SK-N-SH (cell line): ENCODE measurements at regions not wholly inside any gene's neighbourhood (a gene's known extent, or its start where the extent isn't known, plus 50 kb on each side); places are given as distances from the start of the nearest gene placed in this dataset.

Source experiments
- CTCF ChIA-PET: fragments of 300-600, 350-600 bp; formaldehyde crosslinking; extraction: SDS; loops from one replicate; lab custom pipeline; 2021; lab: Yijun Ruan, JAX
- POLR2A ChIA-PET: fragments of 350-600 bp; sonication (Branson Sonifier 250); formaldehyde crosslinking; extraction: SDS; loops from one replicate; lab custom pipeline; 2020; ENCODE audit warnings: antibody characterized with exemption, inconsistent platforms; lab: Yijun Ruan, JAX
- DNase-seq: peaks from one replicate; pipeline ENCODE4 v3.0.0; 2012
- H2AFZ ChIP-seq: fragments of 200-600 bp; sonication (generic); 2 replicates; pipeline ENCODE4 v1.8.1; 2016; ENCODE audit warnings: antibody characterized with exemption, mild to moderate bottlenecking, low read depth
- H3F3A ChIP-seq: fragments of 200-600 bp; sonication (generic); replicated peaks from 2 replicates; pipeline ENCODE3; 2016; ENCODE audit warnings: antibody characterized with exemption, mild to moderate bottlenecking; ENCODE audit not compliant: insufficient read depth
- H3K27ac ChIP-seq, 2 experiments: fragments of 200-500 bp in 1 of 2; fragments of 200-600 bp in 1 of 2; sonication (Bioruptor generic) in 1 of 2; sonication (generic), shearing (Covaris generic) in 1 of 2; 2 replicates each; pipeline versions ENCODE4 v1.5.1 to v1.6.1; 2014 to 2016; ENCODE audit warnings: low read depth in 2 of 2, inconsistent platforms in 1 of 2, low read length in 1 of 2, mild to moderate bottlenecking in 1 of 2, mixed read lengths in 1 of 2
- H3K27me3 ChIP-seq: fragments of 200-600 bp; sonication (generic), shearing (Covaris generic); 2 replicates; pipeline ENCODE4 v1.6.1; 2016; ENCODE audit warnings: mixed run types; ENCODE audit not compliant: insufficient read depth
- H3K36me3 ChIP-seq, 2 experiments: fragments of 200-500 bp in 1 of 2; fragments of 200-600 bp in 1 of 2; sonication (Bioruptor generic) in 1 of 2; sonication (generic) in 1 of 2; replicated peaks in 1 of 2; 2 replicates each; pipeline versions ENCODE3 to v1.5.1; 2014 to 2016; ENCODE audit warnings: low read length in 1 of 2, mild to moderate bottlenecking in 1 of 2; ENCODE audit not compliant: insufficient read depth in 2 of 2, control insufficient read depth in 1 of 2
- H3K4me1 ChIP-seq, 2 experiments: fragments of 200-500 bp in 1 of 2; fragments of 200-600 bp in 1 of 2; sonication (Bioruptor generic) in 1 of 2; sonication (generic), shearing (Covaris generic) in 1 of 2; 2 replicates each; pipeline versions ENCODE4 v1.5.1 to v1.6.1; 2014 to 2016; ENCODE audit warnings: low read depth in 1 of 2, low read length in 1 of 2, mixed run types in 1 of 2; ENCODE audit not compliant: insufficient read depth in 2 of 2, control insufficient read depth in 1 of 2
- H3K4me2 ChIP-seq: fragments of 200-600 bp; sonication (generic), shearing (Covaris generic); 2 replicates; pipeline ENCODE4 v1.6.1; 2017; ENCODE audit warnings: mixed run types
- H3K4me3 ChIP-seq, 2 experiments: fragments of 200-500 bp in 1 of 2; fragments of 200-600 bp in 1 of 2; sonication (Bioruptor generic) in 1 of 2; sonication (generic), shearing (Covaris generic) in 1 of 2; 2 replicates each; pipeline versions ENCODE4 v1.5.1 to v1.8.1; 2014 to 2016; ENCODE audit warnings: low read depth in 2 of 2, inconsistent platforms in 1 of 2, low read length in 1 of 2, mild to moderate bottlenecking in 1 of 2, mixed read lengths in 1 of 2, moderate library complexity in 1 of 2
- H3K79me2 ChIP-seq: fragments of 200-600 bp; sonication (generic); 2 replicates; pipeline ENCODE4 v1.8.1; 2017; ENCODE audit warnings: mild to moderate bottlenecking; ENCODE audit not compliant: insufficient read depth
- H3K9ac ChIP-seq: fragments of 200-600 bp; sonication (generic); 2 replicates; pipeline ENCODE4 v1.6.1; 2017; ENCODE audit warnings: mixed run types
- H3K9me2 ChIP-seq: fragments of 200-600 bp; sonication (generic); 2 replicates; pipeline ENCODE4 v1.6.1; 2017; ENCODE audit warnings: mixed run types
- H3K9me3 ChIP-seq: fragments of 200-600 bp; sonication (generic); 2 replicates; pipeline ENCODE4 v1.6.1; 2017; ENCODE audit warnings: mixed run types, mild to moderate bottlenecking, moderate library complexity
- H4K20me1 ChIP-seq: fragments of 200-600 bp; sonication (generic); 2 replicates; pipeline ENCODE4 v1.6.1; 2017; ENCODE audit warnings: mild to moderate bottlenecking, mixed run types; ENCODE audit not compliant: insufficient read depth
- CHD2 ChIP-seq: fragments of 150-350 bp; IDR thresholded peaks from 2 replicates; pipeline ENCODE4 v1.6.1; 2018; ENCODE audit warnings: low read length; ENCODE audit not compliant: partially characterized antibody
- CTCF ChIP-seq: fragments of 200-600 bp; sonication (generic); IDR thresholded peaks from 2 replicates; pipeline ENCODE4 v1.6.1; 2017; ENCODE audit warnings: antibody characterized with exemption, mild to moderate bottlenecking, moderate library complexity
- ELF1 ChIP-seq: IDR thresholded peaks from 2 replicates; pipeline ENCODE4 v1.4.0; 2012
- FOSL2 ChIP-seq: IDR thresholded peaks from 2 replicates; pipeline ENCODE4 v1.4.0; 2012; ENCODE audit warnings: low read depth, mild to moderate bottlenecking, moderate library complexity, borderline replicate concordance
- FOXM1 ChIP-seq: IDR thresholded peaks from 2 replicates; pipeline ENCODE4 v1.4.0; 2012; ENCODE audit warnings: low read depth, mild to moderate bottlenecking
- GATA2 ChIP-seq: sonication (generic); formaldehyde crosslinking; IDR thresholded peaks from 2 replicates; pipeline ENCODE4 v1.5.0; 2020; ENCODE audit warnings: mild to moderate bottlenecking, missing genetic modification reagents
- IRF3 ChIP-seq: fragments of 150-350 bp; IDR thresholded peaks from 2 replicates; pipeline ENCODE4 v1.6.1; 2016; ENCODE audit warnings: mild to moderate bottlenecking, low read depth, low read length
- MAX ChIP-seq: IDR thresholded peaks from 2 replicates; pipeline ENCODE4 v1.4.0; 2012; ENCODE audit warnings: low read depth
- MEF2A ChIP-seq: IDR thresholded peaks from 2 replicates; pipeline ENCODE4 v1.4.0; 2012; ENCODE audit warnings: low read depth, borderline replicate concordance
- NRF1 ChIP-seq: IDR thresholded peaks from 2 replicates; pipeline ENCODE4 v1.6.1; 2012; ENCODE audit warnings: low read depth, mild to moderate bottlenecking, low read length
- RAD21 ChIP-seq: IDR thresholded peaks from 2 replicates; pipeline ENCODE4 v1.6.1; 2012; ENCODE audit warnings: mild to moderate bottlenecking, low read length
- RCOR1 ChIP-seq: fragments of 150-350 bp; IDR thresholded peaks from 2 replicates; pipeline ENCODE4 v1.6.1; 2017; ENCODE audit warnings: antibody characterized with exemption, low read length
- RXRA ChIP-seq: IDR thresholded peaks from 2 replicates; pipeline ENCODE4 v1.4.0; 2012; ENCODE audit warnings: low read depth, mild to moderate bottlenecking, borderline replicate concordance
- SMC3 ChIP-seq: IDR thresholded peaks from 2 replicates; pipeline ENCODE4 v1.6.1; 2012; ENCODE audit warnings: low read depth, low read length, improper control_type of control experiment
- TAF1 ChIP-seq: IDR thresholded peaks from 2 replicates; pipeline ENCODE4 v1.6.1; 2012; ENCODE audit warnings: low read depth, mild to moderate bottlenecking, low read length, moderate library complexity, borderline replicate concordance
- TCF12 ChIP-seq: IDR thresholded peaks from 2 replicates; pipeline ENCODE4 v1.4.0; 2012
- TEAD4 ChIP-seq: IDR thresholded peaks from 2 replicates; pipeline ENCODE4 v1.4.0; 2012; ENCODE audit warnings: mild to moderate bottlenecking, borderline replicate concordance; ENCODE audit not compliant: insufficient read depth
- USF1 ChIP-seq: IDR thresholded peaks from 2 replicates; pipeline ENCODE4 v1.4.0; 2012; ENCODE audit warnings: low read depth, borderline replicate concordance
- USF2 ChIP-seq: fragments of 150-350 bp; IDR thresholded peaks from 2 replicates; pipeline ENCODE4 v1.6.1; 2017; ENCODE audit warnings: antibody characterized with exemption, low read length, low read depth, borderline replicate concordance
- WGBS: methylation state at CpG from one replicate; pipeline ENCODE4 v1.1.6; 2017; ENCODE audit warnings: low lambda C conversion rate; 5-methylcytosine and 5-hydroxymethylcytosine counted together

GRCh38 chr12:14171106-14171505 is 189.7 kb upstream of the GRIN2B start:
- no peaks in the 10 kb centered on the region for H3K36me3 ChIP-seq
- H3K9me3 ChIP-seq, result no peaks in the 10 kb centered on the region
- no peaks in the 10 kb centered on the region for H3K27me3 ChIP-seq
- 70% methylated on average over 3 of the region's 3 CpGs for WGBS
- H3K27ac ChIP-seq, result no peak overlapping the region
- no peak overlapping the region for H3K4me3 ChIP-seq
- TF ChIP-seq TAF1 (no peak), USF2 (no peak), RAD21 (no peak)
- TF ChIP-seq, all 33 proteins: peak for 0
- DNase-seq, result no peak
- no peaks in the 10 kb centered on the region for H3F3A ChIP-seq
- no peak overlapping the region for H2AFZ ChIP-seq
- no peaks in the 10 kb centered on the region for H4K20me1 ChIP-seq
- H3K9ac ChIP-seq, result no peak overlapping the region
- no peaks in the 10 kb centered on the region for H3K9me2 ChIP-seq
- H3K79me2 ChIP-seq, result no peaks in the 10 kb centered on the region
- H3K4me1 ChIP-seq, result no peaks in the 10 kb centered on the region
- no peak overlapping the region for H3K4me2 ChIP-seq
- ChIA-PET CTCF (interaction anchor here (1.1 kb wide), 1 partner anchor 15 kb away, joined by 6 read pairs; no protein-coding TSS in a partner anchor), POLR2A (no interaction called here)

GRCh38 chr12:14175206-14175605 is 190.3 kb upstream of the ATF7IP start:
- 0% methylated on average over 2 of the region's 2 CpGs for WGBS
- POLR2A ChIA-PET, result no interaction called here
- DNase-seq, result no peak

More at GRCh38 chr12:14175206-14175605, 190.3 kb upstream of the ATF7IP start:
- no peaks in the 10 kb centered on the region for H3K79me2 ChIP-seq
- no peak overlapping the region for H3K4me3 ChIP-seq
- H3K27me3 ChIP-seq, result no peaks in the 10 kb centered on the region
- no peak overlapping the region for H3K9ac ChIP-seq
- H3K9me3 ChIP-seq, result no peaks in the 10 kb centered on the region
- H3K9me2 ChIP-seq, result no peaks in the 10 kb centered on the region
- CTCF ChIA-PET, result no interaction called here
- TF ChIP-seq GATA2 (no peak), USF1 (no peak), SMC3 (no peak), RCOR1 (no peak), NRF1 (no peak), RXRA (no peak), MAX (no peak), RAD21 (no peak), CHD2 (no peak), FOSL2 (no peak), IRF3 (no peak), TAF1 (no peak), TCF12 (no peak), MEF2A (no peak), CTCF (no peak), ELF1 (no peak), TEAD4 (no peak), USF2 (no peak), FOXM1 (no peak)
- no peak overlapping the region for H3K4me2 ChIP-seq
- no peaks in the 10 kb centered on the region for H3K36me3 ChIP-seq
- peaks cover 11% of the 10 kb centered on the region for H3F3A ChIP-seq
- no peaks in the 10 kb centered on the region for H4K20me1 ChIP-seq
- no peak overlapping the region for H3K27ac ChIP-seq
- no peaks in the 10 kb centered on the region for H3K4me1 ChIP-seq
- no peak overlapping the region for H2AFZ ChIP-seq
